GM13976 (cell line): ENCODE measurements at regions not wholly inside any gene's neighbourhood (a gene's known extent, or its start where the extent isn't known, plus 50 kb on each side); places are given as distances from the start of the nearest gene placed in this dataset.
"Not testable (repeated sequence)": the region's sequence is repeated elsewhere in the genome, so short reads cannot be mapped to it uniquely, and the experiment has no call there.

Experiments
- DNase-seq: peaks from one replicate; pipeline ENCODE4 v3.0.0; 2012; ENCODE audit warnings: low spot score
- CTCF ChIP-seq: IDR thresholded peaks from 2 replicates; pipeline ENCODE4 v1.5.1; 2012; ENCODE audit warnings: borderline replicate concordance, mild to moderate bottlenecking; ENCODE audit not compliant: insufficient read depth; ENCODE audit errors: extremely low read depth, missing control alignments, control extremely low read depth
- in situ Hi-C: fragments of 300-500 bp; cut with MboI; formaldehyde crosslinking; loops from one replicate; pipeline ENCODE4 v1.12.0; 2022; ENCODE audit warnings: low sequenced_read_pairs, mixed read lengths, inconsistent platforms; ENCODE audit not compliant: unreplicated experiment

GRCh38 chr4:131337936-131338335 lies 1811.2 kb upstream of the PCDH10 start:
- no peak for TF ChIP-seq CTCF
- DNase-seq = no peak
- in situ Hi-C loops = no loop called here

- DNase-seq = no peak
- in situ Hi-C loops = no loop called here
- TF ChIP-seq CTCF = no peak
These were observed 1810.0 kb upstream of the PCDH10 start for GRCh38 chr4:131339137-131339536.

- DNase-seq = no peak
- in situ Hi-C loops = no loop called here
- TF ChIP-seq CTCF = no peak
These were observed 1804.3 kb upstream of the PCDH10 start for GRCh38 chr4:131344761-131345160.

- DNase-seq = no peak
- no peak for TF ChIP-seq CTCF
- in situ Hi-C loops = no loop called here
These were observed 1801.3 kb upstream of the PCDH10 start for GRCh38 chr4:131347816-131348215.

- no peak for TF ChIP-seq CTCF
- in situ Hi-C loops = no loop called here
- DNase-seq = peak; percentile 31
These were observed 1800.8 kb upstream of the PCDH10 start for GRCh38 chr4:131348263-131348662.

- in situ Hi-C loops, DNase-seq: not testable (repeated sequence)
These were observed 1796.7 kb upstream of the PCDH10 start for GRCh38 chr4:131352371-131352770.

- TF ChIP-seq CTCF = no peak
- in situ Hi-C loops = no loop called here
- DNase-seq = no peak
These were observed 1782.4 kb upstream of the PCDH10 start for GRCh38 chr4:131366714-131367113.
